NCI-H1436 (cell line): ENCODE measurements at regions not wholly inside any gene's neighbourhood (a gene's known extent, or its start where the extent isn't known, plus 50 kb on each side); places are given as distances from the start of the nearest gene placed in this dataset.
"Not testable (repeated sequence)": the region's sequence is repeated elsewhere in the genome, so short reads cannot be mapped to it uniquely, and the experiment has no call there.

ENCODE experiments used
- DNase-seq: peaks from one replicate; lab custom pipeline; 2025; lab: John Stamatoyannopoulos, UW

DNA sequence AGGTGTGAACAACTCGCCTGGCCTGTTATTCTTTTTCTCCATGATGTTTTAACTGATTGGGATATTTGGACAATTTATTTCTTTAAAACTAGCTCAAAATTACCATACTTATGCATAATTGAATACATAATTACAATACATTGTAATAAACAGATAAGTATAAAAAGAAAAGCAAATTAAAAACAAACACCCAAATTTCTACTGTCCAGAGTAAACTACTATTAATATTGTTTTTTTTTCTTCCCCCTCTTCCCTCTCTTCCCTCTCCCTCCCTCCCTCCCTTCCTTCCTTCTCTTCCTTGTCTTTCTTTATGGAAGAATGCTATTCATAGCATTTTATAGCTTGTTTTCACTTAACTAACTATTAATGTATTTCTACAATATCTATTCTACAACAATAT, 117.7 kb upstream of the IVNS1ABP start:
- DNase-seq: no peak

DNA sequence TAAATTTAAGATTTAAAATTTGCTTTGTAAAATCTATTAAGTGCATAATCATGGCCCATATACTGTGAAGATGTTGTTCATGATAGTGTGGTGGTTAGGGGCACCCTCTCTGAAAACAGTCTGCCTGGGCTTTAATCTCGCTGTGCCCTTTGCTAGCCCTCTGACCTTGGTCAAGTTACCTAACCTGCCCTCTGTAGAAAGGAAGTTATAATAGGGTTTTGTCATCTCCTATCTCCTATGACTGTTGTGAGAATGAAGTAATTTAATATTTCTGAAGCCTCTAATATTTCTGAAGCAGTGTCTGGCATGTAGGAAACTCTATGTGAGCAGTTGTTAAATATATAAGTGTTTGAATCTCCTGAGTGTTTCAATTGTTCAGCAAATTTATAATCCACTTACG, 116.6 kb upstream of the IVNS1ABP start:
- DNase-seq: no peak

DNA sequence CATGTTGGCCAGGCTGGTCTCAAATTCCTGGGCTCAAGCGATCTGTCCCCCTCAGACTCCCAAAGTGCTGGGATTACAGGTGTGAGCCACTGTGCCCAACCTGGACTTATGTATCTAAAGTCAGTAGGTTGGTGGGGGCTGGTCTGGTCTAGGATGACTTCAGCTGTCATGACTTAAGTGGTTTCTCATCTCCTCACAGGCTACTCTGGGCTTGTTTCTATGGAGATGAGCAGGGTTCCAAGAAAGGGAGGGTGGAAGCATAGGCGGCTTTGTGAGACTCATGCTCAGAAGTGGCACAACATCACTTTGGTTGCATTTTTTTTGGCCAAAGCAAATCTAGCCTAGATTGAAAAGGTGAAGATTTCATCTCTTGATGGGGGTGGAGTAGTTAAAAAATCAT, 115.9 kb upstream of the IVNS1ABP start:
- no peak for DNase-seq

DNA sequence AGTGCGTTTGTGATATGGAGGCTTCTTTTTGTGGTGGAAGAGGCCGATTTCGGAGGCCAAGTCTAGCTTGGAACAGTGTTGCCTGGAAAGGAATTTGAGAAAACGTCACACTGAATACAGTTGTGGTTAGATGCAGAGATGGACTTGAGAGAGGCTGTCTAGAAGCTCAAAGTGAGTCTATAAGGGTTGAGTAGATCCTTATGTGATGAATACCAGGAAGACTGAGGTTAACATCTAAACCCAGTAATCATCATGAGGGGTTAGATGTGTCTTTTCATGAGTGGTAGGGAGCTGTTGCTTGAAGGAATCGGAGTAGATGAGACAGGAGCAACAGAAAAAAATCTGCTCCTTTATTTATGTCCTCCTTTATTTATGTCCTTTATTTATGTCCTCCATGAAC, 114.6 kb upstream of the IVNS1ABP start:
- no peak for DNase-seq

DNA sequence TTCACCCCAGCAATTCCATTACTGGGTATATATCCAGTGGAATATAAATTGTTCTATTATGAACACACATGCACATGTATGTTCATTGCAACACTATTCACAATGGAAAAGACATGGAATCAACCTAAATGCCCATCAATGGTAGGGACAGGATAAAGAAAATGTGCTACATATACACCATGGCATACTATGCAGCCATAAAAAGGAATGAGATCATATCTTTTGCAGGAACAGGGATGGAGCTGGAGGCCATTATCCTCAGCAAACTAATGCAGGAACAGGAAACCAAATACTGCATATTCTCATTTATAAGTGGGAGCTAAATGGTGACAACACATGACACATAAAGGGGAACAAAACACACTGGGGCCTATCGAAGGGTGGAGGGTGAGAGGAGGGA, 112.6 kb upstream of the IVNS1ABP start:
- DNase-seq: not testable (repeated sequence)

DNA sequence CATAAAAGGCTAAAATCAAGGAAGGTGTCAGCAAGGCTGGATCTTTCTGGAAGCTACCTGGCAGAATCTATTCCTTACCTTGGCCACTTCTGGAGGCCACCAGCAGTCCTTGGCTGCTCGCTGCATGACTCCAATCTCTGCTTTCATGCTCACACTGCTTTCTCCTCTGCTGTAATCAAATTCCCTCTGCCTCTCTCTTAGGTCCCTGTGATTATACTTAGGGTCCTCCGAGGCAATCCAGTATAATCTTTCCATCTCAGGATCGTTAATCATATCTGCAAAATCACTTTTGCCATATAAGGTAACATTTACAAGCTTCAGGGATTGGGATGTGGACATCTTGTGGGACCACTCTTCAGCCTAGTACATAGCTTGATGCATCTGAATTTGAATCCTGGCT, 110.7 kb upstream of the IVNS1ABP start:
- no peak for DNase-seq

DNA sequence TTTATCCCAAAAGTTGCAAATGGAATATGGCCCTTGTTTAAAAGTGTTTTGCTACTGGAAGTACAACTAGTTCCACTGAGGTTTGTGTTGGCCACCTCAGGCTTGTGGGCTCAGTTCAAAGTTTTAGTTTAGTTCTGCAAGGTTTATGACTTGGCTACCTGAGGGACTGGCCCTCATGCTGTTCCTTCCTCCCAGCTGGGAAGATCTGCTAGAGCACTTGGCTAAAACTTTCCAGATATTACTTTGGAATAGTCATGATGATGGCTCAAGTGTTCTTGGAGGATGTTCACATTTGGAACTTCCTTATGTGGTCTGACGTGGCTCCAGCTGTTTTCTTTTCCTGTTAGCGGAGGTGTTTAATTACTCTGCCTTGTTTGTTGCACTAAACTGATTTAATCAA, 110.2 kb upstream of the IVNS1ABP start:
- DNase-seq: no peak

DNA sequence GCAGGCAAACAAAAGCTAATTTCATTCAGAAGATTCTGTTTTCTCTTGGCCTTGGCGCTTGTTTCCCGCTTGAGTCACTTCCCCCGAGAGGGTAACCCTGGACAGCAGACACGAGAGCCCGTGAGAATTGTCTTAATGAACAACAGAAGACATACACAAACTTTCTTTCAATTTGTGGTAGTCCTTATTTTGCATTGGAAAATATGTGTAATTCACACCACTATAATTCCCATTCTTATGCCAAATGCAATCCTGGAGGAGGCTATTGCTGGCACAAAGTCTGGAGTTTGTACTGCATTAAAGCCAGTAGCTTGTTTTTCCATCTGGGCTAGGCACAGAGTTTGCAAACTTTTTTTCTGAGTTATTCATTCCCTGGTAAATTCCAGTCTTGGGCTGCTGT, 109.8 kb upstream of the IVNS1ABP start:
- DNase-seq: no peak

DNA sequence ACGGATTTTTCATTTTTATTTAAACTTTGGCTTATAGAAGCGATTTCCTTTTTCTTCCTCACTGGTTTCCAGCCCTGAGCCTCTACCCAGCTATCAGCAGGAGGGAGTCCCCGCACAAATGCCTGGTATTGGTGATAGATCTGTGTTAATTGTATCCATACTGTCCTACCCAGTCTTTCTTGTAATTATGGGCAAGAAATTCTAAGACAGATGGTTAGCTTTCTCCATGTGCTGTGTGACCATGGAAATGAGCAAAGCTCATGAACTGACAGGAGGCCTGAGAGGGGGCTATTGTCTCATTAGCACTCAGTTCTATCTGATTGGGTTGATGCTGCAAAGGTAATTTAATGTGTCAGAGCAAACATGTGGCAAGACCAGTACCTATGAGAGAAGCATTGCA, 108.1 kb upstream of the IVNS1ABP start:
- no peak for DNase-seq

DNA sequence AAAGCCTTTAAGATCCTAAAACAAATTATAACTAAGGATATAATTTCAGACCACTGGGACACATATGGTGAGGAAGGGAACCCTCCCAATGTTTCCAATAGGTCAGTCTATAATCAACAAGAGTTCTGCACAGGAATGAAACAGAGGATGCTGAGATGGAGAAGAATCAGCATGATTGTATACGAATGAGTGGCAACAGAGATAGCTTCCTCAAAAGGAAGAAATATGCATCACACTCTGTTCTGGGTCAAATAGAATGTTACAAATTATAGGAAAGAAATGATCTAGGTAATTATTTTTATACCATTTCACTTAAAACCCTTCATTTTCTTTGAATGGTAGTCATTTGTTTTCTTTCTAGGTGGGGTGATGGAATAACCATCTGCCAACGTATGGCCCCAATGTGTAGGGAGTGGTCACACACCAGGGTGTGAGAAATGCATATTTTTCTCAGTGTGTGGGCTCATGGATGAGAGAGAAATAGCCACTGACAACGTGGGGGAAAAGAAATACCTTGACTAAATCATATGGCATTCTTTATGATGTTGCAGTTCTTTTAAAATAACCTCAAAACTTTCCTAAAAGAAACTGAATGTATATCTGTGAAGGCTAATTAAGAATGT, 104.6 kb upstream of the IVNS1ABP start:
- no peak for DNase-seq

DNA sequence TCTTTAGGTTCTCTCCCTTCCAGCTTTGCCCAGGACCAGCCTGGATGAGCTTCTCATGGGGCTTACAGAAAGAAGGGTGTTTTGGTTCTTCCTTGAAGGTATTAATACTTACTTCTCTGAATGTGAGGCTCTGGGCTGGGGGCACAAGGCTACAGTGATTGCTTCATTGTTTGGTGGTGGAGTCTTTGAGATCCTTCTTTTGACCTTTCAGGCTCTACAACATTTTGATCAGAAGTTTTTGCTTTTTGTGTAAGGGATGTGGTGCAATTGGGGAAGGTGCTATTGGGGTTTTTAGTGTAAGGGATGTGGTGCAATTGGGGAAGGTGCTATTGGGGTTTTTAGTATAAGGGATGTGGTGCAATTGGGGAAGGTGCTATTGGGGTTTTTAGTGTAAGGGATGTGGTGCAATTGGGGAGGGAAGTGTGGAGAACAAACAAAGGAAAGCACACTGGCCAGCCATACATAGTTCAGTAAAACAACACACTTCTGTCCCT, 103.6 kb upstream of the IVNS1ABP start:
- no peak for DNase-seq

DNA sequence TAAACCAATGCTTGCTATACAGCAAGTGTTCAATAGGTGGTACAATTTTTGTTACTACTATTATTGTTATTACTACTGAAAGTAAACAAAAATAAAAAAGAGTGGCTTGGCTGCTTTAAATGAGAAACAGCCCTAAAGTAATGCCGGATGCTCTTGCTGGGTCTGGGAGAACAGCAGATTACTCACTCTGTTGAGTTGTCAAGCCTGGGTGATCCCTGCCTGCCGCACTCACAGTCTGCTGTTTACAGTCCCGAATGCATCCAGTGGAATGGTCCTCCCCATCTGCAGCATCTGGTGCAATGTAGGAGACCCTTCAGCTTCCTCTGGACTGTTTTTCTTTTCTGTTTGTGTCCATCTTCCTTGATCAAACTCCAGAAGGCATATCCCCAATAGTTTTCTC, 102.7 kb upstream of the IVNS1ABP start:
- no peak for DNase-seq

DNA sequence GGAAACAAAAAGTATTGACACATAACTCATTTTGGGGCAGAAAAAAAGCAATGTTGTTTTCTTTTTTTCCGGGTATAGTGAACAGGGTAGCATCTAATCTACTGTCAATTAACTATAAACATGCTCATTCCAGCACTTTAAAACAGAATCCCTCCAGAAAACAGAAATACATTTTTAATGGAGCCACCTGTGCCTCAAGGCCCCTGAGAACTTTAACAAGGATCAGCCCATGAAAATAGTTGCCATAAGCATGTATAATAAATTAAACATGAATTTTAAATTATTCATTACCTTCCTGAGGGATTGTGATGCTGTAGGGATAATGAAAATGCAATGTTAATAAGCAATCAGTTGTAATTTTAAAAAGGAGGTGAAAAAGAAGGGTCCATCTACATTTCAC, 101.4 kb upstream of the IVNS1ABP start:
- no peak for DNase-seq

DNA sequence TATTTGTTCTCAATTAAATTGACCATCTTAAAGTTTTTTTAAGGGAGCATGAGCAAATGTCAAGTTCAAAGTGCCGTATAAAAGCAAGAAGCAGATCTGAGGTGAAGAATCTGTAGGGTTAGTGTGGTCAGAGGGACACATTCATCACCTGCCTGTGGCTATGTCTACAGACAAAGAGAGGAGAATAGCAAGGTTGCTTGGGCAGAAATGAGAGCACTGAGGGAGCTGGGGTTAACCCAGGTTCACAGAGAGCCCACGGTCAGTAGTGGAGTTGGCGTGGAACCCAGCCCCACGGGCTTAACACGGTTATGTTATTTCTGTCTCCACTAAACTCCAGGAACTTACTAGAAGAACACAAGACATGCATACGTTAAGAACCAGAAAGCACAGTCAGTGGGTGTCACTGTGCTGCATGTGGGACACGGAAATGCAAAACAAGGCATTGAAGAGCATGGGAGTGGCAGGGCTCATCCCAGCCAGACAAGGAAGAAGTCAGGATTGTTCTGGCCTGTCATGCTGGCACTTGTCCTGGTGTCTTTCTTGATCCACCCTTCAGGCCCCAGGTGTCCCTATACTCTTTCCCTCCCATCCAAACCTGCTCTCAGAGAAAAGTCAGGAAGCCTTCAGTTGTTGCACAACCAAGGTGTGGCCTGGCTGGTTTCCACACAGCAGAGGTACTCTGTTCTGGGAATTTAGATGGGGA, 95.5 kb upstream of the IVNS1ABP start:
- no peak for DNase-seq

DNA sequence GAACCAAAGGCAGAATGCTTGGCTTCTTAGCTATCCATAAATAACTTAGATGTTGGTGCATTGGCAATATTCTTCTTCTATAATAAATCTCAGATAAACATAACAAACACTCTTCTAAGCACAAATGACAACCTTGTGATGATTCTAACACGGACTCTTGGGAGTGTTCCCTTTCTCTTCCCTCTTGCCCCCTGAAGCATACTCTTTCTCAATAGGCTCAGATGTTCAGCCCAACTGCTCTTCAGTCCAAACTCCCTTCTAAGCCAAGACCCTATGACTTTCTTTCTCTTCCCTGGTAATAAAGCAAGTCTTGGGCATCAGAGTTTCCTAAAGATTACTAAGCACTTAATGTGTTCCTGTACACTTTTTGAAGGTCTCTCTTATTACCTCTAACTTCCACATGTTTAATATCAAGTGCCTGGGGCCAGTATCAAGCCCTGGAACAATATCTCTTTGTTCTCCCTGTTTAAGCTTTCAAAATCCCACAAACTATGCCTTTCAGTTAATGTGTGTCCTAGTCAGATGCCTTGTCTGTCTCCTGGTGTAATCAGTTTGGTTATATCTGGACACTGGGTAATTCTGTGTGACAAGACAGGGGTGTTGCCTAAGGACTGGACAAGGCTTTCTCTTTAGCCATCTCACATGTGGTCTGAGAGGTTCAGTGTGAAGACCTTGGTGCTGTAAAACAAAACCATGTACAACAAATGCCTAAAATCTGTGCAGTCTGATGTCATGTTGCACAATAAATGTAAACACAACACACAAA, 92.9 kb upstream of the IVNS1ABP start:
- DNase-seq: no peak

DNA sequence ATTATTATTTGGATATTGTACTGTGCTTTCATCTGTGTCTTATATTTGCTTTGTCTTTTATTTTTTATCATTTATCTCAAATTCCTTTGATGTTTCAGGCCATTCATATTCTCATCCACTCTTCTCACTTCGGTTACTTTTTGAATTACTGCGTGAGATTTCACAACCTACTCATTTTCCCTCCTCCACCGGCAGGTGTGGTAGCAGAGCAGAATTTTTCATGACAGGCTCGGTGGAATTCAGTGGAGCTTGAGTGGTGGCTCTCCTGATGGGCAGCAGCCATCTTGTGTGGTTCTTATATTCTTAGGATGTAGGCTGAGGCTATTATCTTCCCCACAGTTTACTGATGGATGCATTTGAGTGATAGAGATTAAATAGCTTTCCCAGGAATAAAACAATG, 92.3 kb upstream of the IVNS1ABP start:
- no peak for DNase-seq

DNA sequence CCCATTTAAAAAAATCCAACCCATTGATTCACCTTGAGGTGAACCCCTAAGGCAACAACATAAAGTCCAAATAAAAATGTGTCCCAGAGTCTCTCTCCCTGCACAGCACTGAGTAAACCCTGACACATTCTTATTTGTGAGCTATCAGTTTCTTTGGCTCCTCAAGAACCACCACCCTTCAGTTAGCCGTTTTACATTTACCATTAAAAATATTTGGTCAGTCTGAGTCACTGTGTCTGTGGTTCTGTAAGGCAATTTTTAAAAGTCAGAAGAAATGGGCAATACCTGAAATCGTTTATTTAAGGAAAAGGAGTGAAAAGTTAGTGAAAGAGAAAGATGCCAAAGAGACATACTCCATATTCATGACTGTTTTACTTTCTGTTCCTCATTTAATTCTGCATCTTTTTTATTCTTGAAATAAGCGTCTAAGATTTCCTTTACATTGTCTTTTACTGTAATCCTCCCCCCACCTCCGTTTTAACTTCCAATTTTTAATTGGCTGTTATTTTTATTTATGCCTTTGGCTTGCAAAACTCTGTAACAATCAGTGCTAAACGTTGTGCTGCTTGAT, 91.7 kb upstream of the IVNS1ABP start:
- DNase-seq: no peak

DNA sequence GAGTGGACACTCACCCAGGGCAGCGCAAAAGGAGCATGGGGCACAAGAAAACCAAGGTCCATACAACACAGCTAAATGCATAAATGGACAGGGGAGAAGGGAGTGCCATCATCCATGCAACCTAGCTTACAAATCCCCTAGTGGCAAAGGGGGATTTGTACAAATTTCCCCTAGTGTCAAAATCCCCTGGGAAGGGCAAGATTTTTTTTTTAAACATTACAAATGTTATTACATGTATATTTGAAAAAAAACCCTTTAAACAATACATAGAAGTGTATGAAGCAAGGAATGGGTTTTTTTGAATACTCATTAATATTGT, 89.6 kb upstream of the IVNS1ABP start:
- no peak for DNase-seq

DNA sequence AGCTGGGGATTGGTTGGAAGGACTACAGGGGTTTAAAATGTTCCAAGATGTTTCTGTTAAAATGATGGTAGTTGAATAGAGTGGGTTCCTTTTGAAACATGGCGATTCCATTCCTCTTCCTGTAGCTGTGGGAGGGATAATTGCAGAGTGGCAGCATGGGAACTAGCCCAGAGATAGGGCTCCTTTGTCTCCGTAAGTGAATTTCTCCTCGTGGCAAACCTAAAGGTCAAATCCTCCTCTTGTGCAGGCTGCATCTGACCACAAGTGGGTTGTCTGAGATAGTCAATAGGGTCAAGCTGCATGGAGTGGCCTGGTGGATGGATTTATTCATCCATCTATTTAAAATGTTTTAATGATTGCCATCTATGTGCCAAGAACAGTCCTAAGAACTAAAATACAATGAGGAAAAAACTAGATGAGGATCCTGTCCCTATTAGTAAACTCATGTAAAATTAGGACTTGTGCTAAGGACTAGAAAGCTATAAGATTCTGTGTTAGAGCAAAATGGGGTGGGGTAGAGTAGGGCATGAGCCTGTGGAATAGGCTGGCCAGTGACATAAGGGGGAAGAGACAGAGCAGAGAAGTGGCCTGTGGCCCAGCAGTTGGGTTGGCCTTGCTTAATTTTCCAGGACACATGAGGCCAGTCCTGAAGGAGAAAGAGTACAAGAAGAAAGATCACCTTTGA, 89.1 kb upstream of the IVNS1ABP start:
- DNase-seq: no peak

DNA sequence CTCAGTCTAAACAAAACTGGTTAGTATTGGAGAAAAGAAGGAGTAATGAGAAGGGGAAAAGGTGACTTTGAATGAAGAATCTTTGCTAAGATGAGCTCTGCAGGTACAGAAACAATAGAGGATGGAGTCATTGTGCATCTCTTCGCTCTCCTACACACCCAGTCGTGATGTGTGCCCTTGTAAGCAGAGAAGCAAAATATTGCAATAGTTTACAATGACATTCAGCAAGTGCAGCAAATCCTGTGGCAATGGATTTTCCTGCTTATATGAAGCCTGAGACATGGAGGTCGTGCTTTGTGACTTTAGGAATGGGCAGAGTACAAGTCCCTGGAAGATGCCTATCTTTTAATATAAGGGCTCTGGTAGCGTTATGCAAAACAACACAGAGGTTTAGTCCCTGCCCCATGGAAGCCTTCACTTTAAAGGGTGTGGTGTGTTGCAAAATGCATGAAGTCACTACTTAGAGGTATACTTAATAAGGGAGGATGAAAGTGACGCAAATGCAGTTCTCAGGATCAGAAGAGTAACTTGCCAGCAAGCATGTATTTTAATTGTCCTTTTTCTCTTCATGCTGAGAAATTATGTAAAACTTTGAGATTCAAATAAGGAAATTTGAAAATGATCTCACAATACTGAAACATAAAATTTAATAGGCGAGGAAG, 88.0 kb upstream of the IVNS1ABP start:
- DNase-seq: no peak

DNA sequence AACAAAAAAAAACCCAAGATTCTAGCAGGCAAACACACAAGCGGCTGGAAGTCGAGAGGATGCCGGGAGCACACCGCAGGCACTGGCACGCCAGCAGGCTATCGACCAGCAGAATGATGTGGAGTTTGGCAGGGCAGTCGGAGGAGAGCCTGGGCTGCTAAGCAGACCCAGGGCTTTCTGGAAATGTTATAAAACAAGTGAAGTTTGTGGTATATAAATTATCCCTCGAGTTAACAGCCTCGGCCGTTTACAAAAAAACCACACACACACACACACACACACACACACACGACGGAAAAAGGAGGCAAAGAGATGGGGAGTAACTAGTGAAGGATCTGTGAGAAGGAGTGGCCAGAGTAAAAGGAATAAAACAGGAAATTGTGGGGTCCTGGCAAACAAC, 87.2 kb upstream of the IVNS1ABP start:
- no peak for DNase-seq

DNA sequence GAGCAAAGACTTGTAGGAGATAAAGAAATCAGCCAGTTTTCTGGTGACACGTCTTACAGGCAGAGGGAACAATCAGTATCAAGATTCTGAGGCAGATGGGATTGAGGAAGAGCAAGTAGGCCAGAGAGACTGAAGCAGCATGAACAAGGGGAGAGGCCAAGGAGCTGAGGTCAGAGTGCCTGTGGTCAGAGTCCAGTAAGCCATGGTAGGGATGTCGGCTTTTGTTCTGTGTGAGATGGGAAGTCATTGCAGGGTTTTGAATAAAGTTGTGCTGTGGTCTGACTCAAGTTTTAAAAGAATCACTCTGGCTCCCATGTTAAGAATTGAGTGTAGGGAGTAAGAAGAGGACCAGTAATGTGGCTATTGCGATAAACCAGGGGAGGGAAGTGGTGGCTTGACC, 85.9 kb upstream of the IVNS1ABP start:
- no peak for DNase-seq
